ENCODE measurements at regions not wholly inside any gene's neighbourhood (a gene's known extent, or its start where the extent isn't known, plus 50 kb on each side); places are given as distances from the start of the nearest gene placed in this dataset.

- TF ChIP-seq CTCF (IDR thresholded peaks at IDR 0.05) (no peak), POLR2A (IDR thresholded peaks at IDR 0.05) (no peak)
Measured at GRCh38 chr2:234392041-234392615, 104.8 kb downstream of the ARL4C start.

All from lower leg skin (tissue), 3 donors.